ENCODE measurements at regions not wholly inside any gene's neighbourhood (a gene's known extent, or its start where the extent isn't known, plus 50 kb on each side); places are given as distances from the start of the nearest gene placed in this dataset.

DNA sequence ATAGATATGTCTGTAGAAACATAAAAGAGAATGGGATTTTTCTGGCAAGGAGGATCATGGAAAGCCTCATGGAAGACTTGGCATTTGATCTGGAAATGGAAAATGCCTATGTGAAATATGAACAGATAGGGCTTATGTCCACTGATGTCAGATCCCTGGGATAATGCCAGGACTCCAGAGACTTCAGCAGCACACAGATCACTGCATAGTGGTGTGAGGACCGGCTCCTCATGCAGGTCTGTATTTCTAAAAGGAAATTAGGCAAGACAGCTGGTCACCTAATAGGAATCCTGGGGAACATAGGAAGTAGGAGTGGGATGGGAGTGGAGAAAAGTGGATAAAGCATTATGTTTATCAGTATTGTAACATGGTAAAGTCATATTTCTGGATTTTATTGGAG is 56.8 kb upstream of the IPO9 start:
- no peaks in the 10 kb centered on the region for H3K27me3 Mint-ChIP-seq (ENCODE audit: low read depth, poor library complexity)
- peaks cover 3% of the 10 kb centered on the region for H3K4me1 Mint-ChIP-seq
- H3K27ac Mint-ChIP-seq = no peak overlapping the region
- H3K36me3 Mint-ChIP-seq (ENCODE audit: low read depth) = peaks cover 66% of the 10 kb centered on the region
- peaks cover 29% of the 10 kb centered on the region for H3K9me3 Mint-ChIP-seq
- no peak for TF ChIP-seq CTCF (IDR thresholded peaks at IDR 0.05)
- H3K4me3 Mint-ChIP-seq = no peak overlapping the region
- DNase-seq = no peak

- DNase-seq = no peak
- H3K36me3 Mint-ChIP-seq (ENCODE audit: low read depth) = peaks cover 61% of the 10 kb centered on the region
- TF ChIP-seq CTCF (IDR thresholded peaks at IDR 0.05) = no peak
- no peaks in the 10 kb centered on the region for H3K27me3 Mint-ChIP-seq (ENCODE audit: low read depth, poor library complexity)
- H3K4me3 Mint-ChIP-seq = no peak overlapping the region
- H3K27ac Mint-ChIP-seq = no peak overlapping the region
- peaks cover 29% of the 10 kb centered on the region for H3K9me3 Mint-ChIP-seq
- H3K4me1 Mint-ChIP-seq = peaks cover 11% of the 10 kb centered on the region
Observed at GRCh38 chr1:201773764-201774163, 55.2 kb upstream of the IPO9 start.

- TF ChIP-seq CTCF (IDR thresholded peaks at IDR 0.05) = no peak
- Mint-ChIP-seq H3K27ac (no peak overlapping the region), H3K9me3 (peaks cover 29% of the 10 kb centered on the region), H3K27me3 (ENCODE audit: low read depth, poor library complexity) (no peaks in the 10 kb centered on the region), H3K4me3 (no peak overlapping the region), H3K36me3 (ENCODE audit: low read depth) (peaks cover 57% of the 10 kb centered on the region), H3K4me1 (peaks cover 15% of the 10 kb centered on the region)
- DNase-seq = no peak
Observed at GRCh38 chr1:201774224-201774982, 54.6 kb upstream of the IPO9 start.

GRCh38 chr1:201774983-201775344 is 54.0 kb upstream of the IPO9 start:
- Mint-ChIP-seq H3K27ac (no peak overlapping the region), H3K4me3 (no peak overlapping the region), H3K9me3 (peaks cover 27% of the 10 kb centered on the region), H3K36me3 (ENCODE audit: low read depth) (peaks cover 55% of the 10 kb centered on the region), H3K4me1 (peaks cover 13% of the 10 kb centered on the region), H3K27me3 (ENCODE audit: low read depth, poor library complexity) (no peaks in the 10 kb centered on the region)
- TF ChIP-seq CTCF (IDR thresholded peaks at IDR 0.05) = no peak
- no peak for DNase-seq

- H3K27ac Mint-ChIP-seq = no peak overlapping the region
Observed at GRCh38 chr1:201775380-201775779, 53.6 kb upstream of the IPO9 start.

More at GRCh38 chr1:201775380-201775779, 53.6 kb upstream of the IPO9 start:
- peaks cover 53% of the 10 kb centered on the region for H3K36me3 Mint-ChIP-seq (ENCODE audit: low read depth)
- no peak for DNase-seq
- TF ChIP-seq CTCF (IDR thresholded peaks at IDR 0.05) = no peak
- H3K9me3 Mint-ChIP-seq = peaks cover 22% of the 10 kb centered on the region
- peaks cover 11% of the 10 kb centered on the region for H3K4me1 Mint-ChIP-seq
- H3K4me3 Mint-ChIP-seq = no peak overlapping the region
- H3K27me3 Mint-ChIP-seq (ENCODE audit: low read depth, poor library complexity) = no peaks in the 10 kb centered on the region

All from nephron progenitor cell (in vitro differentiated cells).